GM06990 (cell line): ENCODE measurements at regions not wholly inside any gene's neighbourhood (a gene's known extent, or its start where the extent isn't known, plus 50 kb on each side); places are given as distances from the start of the nearest gene placed in this dataset.

Experiments
- DNase-seq: peaks from one replicate; pipeline ENCODE4 v3.0.0-alpha.2; 2011; ENCODE audit not compliant: insufficient read length; ENCODE audit errors: extremely low read depth
- H3K27me3 ChIP-seq: replicated peaks from 2 replicates; pipeline ENCODE4 v1.6.0; 2011; ENCODE audit warnings: low read length; ENCODE audit not compliant: control insufficient read depth, insufficient read depth
- H3K36me3 ChIP-seq: 2 replicates; pipeline ENCODE4 v1.5.1; 2011; ENCODE audit warnings: low read length; ENCODE audit not compliant: control insufficient read depth, insufficient read depth
- H3K4me3 ChIP-seq: replicated peaks from 2 replicates; pipeline ENCODE4 v1.5.1; 2011; ENCODE audit warnings: low read depth, mild to moderate bottlenecking, control low read depth, low read length
- TF ChIP-seq, protein P1 (sequence below): IDR thresholded peaks from 2 replicates; pipeline ENCODE4 v1.5.1; 2011; ENCODE audit warnings: low read length, control low read depth, mild to moderate bottlenecking, inconsistent platforms; ENCODE audit not compliant: insufficient read depth, poor library complexity, severe bottlenecking

DNA sequence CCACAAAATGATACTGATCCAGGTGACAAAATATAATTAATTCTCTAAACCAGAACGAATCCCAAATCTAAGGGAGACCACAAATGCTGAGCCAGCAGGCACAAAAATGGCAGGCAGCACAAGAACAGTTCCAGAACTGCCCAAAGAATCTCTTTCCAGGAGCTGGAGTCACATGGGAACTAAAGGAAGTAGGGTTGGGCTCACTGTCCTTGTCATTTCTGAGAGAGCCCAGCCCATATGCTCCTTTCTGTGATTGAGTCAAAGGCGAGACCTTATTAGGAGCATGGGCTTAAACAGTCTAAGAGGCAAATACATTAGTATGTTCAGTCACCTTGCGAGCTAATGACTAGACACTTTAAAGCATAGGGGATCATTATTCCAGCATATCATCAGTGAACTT lies 327.6 kb upstream of the ARID1B start:
- Histone ChIP-seq H3K27me3 (no peaks in the 10 kb centered on the region), H3K36me3 (no peaks in the 10 kb centered on the region), H3K4me3 (no peak overlapping the region)
- TF ChIP-seq, protein P1, sequence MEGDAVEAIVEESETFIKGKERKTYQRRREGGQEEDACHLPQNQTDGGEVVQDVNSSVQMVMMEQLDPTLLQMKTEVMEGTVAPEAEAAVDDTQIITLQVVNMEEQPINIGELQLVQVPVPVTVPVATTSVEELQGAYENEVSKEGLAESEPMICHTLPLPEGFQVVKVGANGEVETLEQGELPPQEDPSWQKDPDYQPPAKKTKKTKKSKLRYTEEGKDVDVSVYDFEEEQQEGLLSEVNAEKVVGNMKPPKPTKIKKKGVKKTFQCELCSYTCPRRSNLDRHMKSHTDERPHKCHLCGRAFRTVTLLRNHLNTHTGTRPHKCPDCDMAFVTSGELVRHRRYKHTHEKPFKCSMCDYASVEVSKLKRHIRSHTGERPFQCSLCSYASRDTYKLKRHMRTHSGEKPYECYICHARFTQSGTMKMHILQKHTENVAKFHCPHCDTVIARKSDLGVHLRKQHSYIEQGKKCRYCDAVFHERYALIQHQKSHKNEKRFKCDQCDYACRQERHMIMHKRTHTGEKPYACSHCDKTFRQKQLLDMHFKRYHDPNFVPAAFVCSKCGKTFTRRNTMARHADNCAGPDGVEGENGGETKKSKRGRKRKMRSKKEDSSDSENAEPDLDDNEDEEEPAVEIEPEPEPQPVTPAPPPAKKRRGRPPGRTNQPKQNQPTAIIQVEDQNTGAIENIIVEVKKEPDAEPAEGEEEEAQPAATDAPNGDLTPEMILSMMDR: no peak
- no peak for DNase-seq

DNA sequence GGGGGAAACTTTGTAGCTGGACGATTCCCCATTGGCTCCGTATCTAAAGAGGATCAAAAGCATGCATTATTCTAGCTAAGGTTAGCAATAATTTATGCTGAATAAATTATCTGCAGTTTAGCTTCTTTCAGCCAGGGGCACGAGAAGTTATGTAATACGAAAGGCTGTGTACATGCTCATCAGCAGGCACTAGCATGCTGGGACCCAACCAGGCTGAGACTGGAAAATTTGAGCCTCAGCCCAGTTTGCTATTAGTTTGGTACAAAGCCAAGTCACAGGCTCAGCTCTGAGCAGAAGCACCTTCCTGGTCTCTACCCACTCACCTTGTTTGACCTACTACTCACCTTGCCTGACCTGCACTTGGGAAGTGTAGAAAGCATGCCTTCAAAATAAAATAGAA lies 328.1 kb upstream of the ARID1B start:
- Histone ChIP-seq H3K36me3 (no peaks in the 10 kb centered on the region), H3K27me3 (no peaks in the 10 kb centered on the region), H3K4me3 (no peak overlapping the region)
- TF ChIP-seq, protein P1: no peak
- DNase-seq: no peak

GRCh38 chr6:156448579-156448978 lies 328.6 kb upstream of the ARID1B start:
- Histone ChIP-seq H3K4me3 (no peak overlapping the region), H3K36me3 (no peaks in the 10 kb centered on the region), H3K27me3 (no peaks in the 10 kb centered on the region)
- DNase-seq: no peak
- TF ChIP-seq, protein P1: no peak

DNA sequence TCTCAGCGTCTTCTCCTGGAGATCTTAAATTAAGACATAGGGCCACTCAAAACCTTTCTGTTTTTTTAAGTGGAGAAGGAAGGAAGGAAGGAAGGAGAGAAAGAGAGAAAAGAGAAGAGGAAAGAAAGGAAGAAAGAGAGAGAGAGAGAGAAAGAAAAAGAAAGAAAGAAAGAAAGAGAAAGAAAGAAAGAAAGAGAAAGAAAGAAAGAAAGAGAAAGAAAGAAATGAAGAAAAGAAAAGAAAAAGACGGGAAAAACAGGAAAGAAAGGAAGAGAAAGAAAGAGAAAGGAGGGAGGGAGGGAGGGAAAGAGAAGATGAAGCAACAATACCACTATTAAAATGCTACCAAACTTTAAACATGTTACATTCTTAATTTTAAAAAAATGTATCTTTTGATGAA lies 336.5 kb upstream of the ARID1B start:
- no peak for DNase-seq
- peaks cover 1% of the 10 kb centered on the region for H3K27me3 ChIP-seq
- H3K36me3 ChIP-seq: no peaks in the 10 kb centered on the region
- no peak overlapping the region for H3K4me3 ChIP-seq
- TF ChIP-seq, protein P1: no peak

- no peaks in the 10 kb centered on the region for H3K36me3 ChIP-seq
- peaks cover 1% of the 10 kb centered on the region for H3K27me3 ChIP-seq
- no peak overlapping the region for H3K4me3 ChIP-seq
- no peak for DNase-seq
- TF ChIP-seq, protein P1: no peak
Measured at GRCh38 chr6:156438350-156438923, 338.7 kb upstream of the ARID1B start.
